AG09309 (cell line): ENCODE measurements at regions not wholly inside any gene's neighbourhood (a gene's known extent, or its start where the extent isn't known, plus 50 kb on each side); places are given as distances from the start of the nearest gene placed in this dataset.

Source experiments
- DNase-seq: peaks from one replicate; pipeline ENCODE4 v3.0.0-alpha.2; 2010; ENCODE audit warnings: low read depth
- H3K4me3 ChIP-seq: 2 replicates; pipeline ENCODE4 v1.5.1; 2011; ENCODE audit warnings: mild to moderate bottlenecking, low read depth, low read length, moderate library complexity; ENCODE audit not compliant: control insufficient read depth
- CTCF ChIP-seq: IDR thresholded peaks from 2 replicates; pipeline ENCODE4 v1.5.1; 2011; ENCODE audit warnings: mild to moderate bottlenecking, low read depth, low read length, inconsistent platforms; ENCODE audit not compliant: insufficient read depth, control insufficient read depth; ENCODE audit errors: missing control alignments

- H3K4me3 ChIP-seq: no peak overlapping the region
- no peak for DNase-seq
- no peak for TF ChIP-seq CTCF
These were observed 135.8 kb upstream of the SPON1 start for GRCh38 chr11:13826505-13827278.

GRCh38 chr11:13831696-13832095, 130.8 kb upstream of the SPON1 start:
- H3K4me3 ChIP-seq: no peak overlapping the region
- no peak for DNase-seq
- TF ChIP-seq CTCF: no peak

- no peak for DNase-seq
- TF ChIP-seq CTCF: peak; percentile 16
- H3K4me3 ChIP-seq: no peak overlapping the region
These were observed 128.1 kb upstream of the SPON1 start for GRCh38 chr11:13834463-13834862.

- H3K4me3 ChIP-seq: no peak overlapping the region
- no peak for DNase-seq
- no peak for TF ChIP-seq CTCF
These were observed 125.9 kb upstream of the SPON1 start for GRCh38 chr11:13836666-13837065.

- no peak for TF ChIP-seq CTCF
- DNase-seq: no peak
- no peak overlapping the region for H3K4me3 ChIP-seq
These were observed 125.2 kb upstream of the SPON1 start for GRCh38 chr11:13837286-13837685.

GRCh38 chr11:13841393-13841792, 121.1 kb upstream of the SPON1 start:
- TF ChIP-seq CTCF: no peak
- no peak overlapping the region for H3K4me3 ChIP-seq
- no peak for DNase-seq
